Left kidney (tissue), 1 donor: ENCODE measurements at regions not wholly inside any gene's neighbourhood (a gene's known extent, or its start where the extent isn't known, plus 50 kb on each side); places are given as distances from the start of the nearest gene placed in this dataset.

Source experiments
- DNase-seq: peaks from one replicate; pipeline ENCODE4 v3.0.0-alpha.2; 2013

DNA sequence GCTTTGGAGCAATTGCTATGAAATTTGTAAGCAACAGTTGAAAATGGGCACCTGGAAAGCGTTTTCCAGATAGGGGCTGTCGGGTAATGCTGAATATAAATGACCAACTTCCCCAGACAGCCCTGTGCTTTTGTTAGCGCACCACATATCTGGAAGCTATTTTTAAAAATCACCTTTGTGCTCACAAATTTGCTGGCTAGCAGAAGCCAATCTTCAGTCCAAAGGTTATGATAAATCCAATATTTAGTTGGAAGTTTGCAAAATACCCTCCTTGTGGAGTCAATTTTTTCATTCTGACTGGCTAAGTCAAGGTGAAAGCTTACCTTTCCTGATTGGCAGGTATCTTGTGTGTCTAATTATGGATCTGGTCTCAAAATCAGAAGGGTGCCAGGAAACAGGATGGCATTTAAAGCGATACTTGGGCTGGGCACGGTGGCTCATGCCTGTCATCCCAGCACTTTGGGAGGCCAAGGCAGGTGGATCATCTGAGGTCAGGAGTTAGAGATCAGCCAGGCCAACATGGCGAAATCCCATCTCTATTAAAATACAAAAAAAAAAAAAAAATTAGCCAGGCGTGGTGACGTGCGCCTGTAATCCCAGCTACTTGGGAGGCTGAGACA is 124.1 kb upstream of the AJAP1 start:
- no peak for DNase-seq

DNA sequence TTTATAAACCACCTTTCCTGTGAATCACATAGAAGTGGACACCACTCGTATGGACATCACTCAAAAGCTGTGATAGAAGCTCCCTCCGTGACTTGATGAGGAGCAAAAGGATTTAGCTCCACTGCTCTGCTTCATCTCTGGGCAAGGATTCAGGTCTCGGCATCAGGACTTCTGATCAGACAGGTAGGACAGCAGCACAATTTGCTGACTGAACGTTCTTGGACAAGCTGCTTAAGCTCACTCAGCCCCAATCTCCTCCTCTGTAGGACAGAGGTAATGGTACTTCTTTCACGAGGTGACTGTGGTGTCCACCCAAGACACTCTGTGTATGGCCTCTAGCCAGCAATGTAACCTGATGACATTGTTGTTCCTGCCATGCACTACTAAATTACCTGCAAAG is 122.6 kb upstream of the AJAP1 start:
- no peak for DNase-seq

DNA sequence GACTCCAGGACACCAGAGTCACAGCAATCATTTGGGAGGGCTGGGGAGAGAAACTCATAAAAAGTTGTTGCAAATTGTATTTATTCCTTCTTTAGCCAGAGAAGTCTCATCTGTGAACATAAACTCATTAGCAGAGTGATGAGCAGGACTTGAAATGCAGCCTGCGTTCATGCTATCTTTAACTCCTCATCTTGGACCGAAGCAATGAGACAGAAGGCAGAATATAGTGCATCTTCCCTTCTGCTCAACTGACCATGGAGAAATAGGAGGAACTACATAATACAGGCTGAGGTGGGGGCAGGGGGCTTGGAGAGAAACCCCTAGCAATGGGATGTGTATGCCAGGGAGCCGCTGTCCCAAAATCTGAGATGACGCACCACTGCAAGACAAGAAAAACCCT is 121.8 kb upstream of the AJAP1 start:
- DNase-seq: no peak

DNA sequence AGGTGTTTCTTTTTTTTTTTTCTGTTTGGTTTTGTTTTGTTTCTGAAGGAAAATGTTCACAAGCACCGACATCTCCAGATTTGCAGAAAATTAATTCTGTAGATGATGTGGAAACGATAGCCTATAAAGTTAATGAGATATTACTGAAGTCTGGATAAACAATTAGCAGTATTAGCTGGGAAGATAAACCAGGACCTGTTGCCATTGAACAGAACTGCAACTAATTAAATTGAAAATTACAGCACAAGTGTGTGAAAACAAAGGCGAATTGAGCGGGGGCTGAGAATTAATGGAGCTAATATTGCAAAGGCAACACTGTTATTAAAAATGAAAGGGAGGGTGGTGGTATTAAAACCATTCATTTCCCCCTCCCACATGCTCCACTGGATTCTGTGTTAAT is 107.5 kb upstream of the AJAP1 start:
- DNase-seq: no peak

DNA sequence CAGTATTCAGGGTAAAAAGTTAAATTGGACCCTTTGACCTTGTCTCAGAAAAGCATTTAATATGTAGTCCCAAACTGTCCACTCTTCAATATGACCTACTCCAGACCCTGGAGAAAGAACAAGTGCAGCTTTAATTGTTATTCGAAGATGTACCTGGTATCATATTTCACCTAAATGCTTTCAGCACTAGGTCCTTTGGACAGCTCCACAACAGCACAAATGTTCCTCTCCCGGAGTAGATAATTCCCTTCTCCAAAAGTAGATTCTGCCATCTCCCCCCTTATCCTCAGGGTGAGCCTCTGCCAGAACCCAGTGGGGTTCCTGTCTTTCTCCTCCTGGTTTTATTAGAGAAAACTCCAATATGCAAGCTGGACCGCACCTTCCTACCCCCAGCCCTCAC is 104.5 kb upstream of the AJAP1 start:
- peak; percentile 57 for DNase-seq

DNA sequence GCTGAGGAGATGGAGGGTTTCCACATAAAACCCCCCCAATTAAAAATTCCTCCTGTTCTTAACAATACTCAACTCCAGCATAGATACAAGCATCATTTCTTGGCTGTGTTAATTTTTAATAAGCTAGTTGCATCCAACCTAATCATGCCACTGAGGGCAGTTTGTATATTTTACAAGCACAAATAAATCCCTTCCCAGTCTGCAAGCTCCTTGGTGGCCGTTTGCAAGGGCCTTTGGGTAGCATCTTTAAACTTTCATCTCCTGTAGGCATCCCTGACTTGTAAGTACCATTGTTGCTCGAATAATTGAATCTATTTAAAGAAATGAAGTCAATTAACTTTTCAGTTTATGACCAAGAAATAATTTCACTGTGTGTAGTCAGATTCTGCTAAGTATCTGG is 103.5 kb upstream of the AJAP1 start:
- DNase-seq: no peak

DNA sequence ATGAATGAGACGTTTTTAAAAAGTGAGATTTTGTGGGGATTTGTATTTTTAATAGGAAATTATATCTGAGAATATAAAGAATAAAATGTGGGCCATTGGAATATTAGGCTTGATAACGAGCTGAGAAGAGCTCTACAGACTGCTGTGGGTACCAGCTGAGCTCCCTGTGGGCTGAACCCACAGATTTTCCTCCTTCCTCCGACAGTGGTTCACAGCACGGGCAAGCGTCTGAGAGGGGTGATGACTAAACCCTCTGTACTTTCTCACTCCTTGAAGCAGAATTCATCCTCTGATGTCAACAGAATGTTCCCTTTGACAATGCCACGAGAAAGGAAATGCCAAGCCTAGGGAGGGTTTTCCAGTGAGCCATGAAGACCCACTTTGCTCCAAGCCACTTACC is 102.7 kb upstream of the AJAP1 start:
- no peak for DNase-seq

DNA sequence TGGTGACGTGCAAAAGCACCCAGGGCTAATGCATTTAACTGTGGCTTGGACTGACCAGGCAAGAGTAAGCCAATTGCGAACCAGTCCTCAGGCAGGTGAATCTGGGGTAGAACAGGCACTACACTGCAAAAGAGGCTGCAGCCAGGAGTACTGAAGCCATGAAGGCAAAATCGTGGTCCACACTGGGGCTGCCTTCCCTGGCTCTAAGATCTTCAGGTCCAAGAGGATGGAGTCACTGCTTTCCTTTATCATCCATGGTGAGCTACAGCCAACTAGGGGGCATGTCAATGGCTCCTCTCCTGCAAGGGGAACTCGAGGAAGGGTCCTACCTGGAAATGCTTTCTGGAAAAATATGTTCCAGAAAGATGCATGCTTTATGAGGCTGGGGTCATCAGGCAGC is 100.6 kb upstream of the AJAP1 start:
- DNase-seq: no peak

DNA sequence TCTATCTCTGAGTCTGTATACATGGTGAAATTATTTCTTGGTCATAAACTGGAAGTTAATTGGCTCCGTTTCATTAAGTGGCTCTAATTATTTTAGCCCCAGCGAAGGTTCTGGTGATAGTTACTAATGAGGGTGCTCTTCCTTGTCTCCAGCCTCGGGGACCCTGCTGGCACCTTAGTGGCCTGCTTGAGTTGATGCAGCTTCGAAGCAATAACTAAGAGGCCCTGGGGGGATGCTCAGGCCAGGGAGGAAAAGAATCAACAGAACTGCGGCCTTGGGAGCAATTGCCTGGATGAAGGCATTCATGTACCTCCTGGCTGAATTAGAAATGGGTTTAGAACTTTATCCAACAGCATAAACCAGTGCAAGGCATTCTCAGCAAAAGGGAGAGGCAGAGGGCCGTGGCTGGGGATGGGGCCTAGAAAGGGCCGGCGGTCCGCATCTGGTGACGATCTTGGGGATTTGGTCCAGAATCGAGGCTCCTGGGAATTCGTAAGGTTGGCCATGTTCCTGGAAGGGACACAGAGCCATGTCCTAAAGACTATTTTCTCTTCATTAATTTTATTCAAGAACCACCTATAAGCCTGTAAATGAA is 100.0 kb upstream of the AJAP1 start:
- DNase-seq: no peak

DNA sequence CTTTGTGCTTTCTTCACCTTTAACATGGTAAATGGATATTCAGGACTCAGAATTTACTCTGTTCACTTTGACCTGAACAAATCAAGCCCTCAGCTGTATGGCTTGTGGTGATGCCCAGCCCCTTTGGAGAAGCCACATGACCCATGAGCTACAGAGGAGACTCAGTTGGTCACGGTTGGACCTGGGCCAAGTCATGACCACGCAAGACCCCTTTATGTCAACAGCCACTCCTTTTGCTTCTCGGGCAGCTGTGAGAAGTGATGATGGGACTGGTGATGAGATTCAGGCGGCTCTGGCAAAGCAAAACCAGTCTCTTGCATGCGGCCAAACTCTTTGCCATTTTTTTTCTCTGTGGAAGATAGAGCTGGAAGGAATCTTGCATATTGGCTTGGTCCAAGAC is 96.5 kb upstream of the AJAP1 start:
- no peak for DNase-seq

DNA sequence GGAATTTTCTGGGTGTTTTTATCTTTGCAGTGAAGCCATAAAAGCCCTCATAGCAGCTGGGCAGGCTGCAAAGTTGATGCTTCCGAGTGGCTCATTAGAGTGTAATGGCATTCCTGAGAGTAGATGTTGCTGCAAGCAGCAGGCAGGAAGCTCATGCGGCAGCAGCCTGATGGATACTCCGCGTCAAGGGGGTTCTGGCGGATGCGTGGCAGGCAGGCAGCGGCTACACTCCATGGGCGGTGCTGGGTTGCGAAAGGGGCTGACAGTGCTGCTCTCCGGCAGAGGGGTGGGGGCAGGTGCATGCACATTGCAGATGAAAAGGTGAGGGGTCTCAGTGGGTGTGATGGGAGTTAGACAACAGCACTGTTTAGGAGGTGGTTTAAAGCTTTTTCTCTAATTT is 93.2 kb upstream of the AJAP1 start:
- DNase-seq: no peak

DNA sequence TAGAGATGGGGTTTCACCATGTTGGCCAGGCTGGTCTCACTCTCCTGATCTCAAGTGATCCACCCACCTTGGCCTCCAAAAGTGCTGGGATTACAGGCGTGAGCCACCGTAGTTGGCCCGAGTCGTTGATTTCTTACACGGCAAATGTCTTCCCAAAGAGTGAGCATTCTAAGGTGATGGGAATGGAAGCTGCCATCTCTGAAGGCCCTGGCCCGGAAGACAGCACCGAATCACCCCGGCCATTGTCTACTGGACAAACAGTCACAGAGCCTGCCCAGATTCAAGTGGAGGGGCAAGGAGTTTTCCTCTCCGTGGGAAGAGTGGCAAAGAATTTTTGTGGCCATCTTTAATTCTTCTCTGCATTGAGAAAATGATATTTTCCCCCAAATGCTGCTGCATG is 92.1 kb upstream of the AJAP1 start:
- DNase-seq: no peak

DNA sequence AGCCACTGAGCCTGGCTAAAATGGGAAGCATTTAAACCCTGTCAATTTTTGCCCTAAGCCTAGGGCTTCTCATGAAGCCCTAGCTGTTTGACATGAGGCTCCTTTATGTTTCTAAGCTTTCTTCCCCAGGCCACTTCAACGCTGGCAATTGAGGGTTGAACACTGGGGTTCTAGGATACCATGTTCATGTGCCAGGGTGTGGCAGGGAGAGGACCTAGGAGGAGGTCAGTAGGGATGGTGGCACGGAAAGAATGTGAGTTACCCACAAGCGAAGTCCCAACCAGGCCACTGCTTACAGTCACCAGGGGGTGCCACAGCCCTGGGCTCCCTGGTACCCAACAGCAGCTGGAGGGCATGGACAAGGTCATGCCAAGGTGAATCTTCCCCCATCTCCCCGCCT is 90.8 kb upstream of the AJAP1 start:
- no peak for DNase-seq

DNA sequence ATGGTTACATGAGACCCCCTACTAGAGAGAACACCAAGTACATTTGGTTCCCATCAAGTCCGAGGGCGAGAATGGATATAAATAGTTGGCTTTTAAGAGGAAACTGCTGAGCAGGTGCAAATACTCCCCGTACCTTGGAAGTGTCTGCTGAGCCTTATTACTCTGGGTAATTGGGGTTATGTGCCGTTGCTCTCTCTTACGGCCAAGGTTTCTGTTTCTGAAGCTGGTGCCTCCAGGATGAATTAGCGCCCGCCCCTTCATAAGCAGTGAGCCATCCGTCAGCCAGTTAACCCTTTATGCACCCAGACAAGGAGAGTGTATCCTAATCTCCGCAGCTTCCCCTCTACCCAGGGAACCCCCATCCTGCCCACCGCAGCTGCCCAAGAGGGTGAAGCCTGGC is 90.4 kb upstream of the AJAP1 start:
- peak; percentile 22 for DNase-seq

DNA sequence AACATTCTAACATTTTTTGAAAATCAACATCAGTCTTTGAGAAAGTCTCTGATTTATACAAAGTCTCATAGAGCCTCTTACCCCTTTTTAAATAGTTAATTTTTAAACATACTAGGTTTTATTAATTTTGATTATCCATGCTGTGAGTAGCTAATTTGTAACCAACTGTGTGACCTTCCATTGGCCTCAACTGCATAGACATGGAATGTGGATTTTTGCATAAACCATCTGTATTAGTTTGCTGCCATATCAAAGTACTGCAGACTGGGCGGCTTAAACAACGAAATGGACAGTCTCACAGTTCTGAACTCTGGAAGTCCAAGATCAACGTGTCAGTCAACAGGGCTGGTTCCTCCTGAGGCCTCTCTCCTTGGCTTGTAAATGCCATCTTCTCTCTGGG is 89.2 kb upstream of the AJAP1 start:
- no peak for DNase-seq

DNA sequence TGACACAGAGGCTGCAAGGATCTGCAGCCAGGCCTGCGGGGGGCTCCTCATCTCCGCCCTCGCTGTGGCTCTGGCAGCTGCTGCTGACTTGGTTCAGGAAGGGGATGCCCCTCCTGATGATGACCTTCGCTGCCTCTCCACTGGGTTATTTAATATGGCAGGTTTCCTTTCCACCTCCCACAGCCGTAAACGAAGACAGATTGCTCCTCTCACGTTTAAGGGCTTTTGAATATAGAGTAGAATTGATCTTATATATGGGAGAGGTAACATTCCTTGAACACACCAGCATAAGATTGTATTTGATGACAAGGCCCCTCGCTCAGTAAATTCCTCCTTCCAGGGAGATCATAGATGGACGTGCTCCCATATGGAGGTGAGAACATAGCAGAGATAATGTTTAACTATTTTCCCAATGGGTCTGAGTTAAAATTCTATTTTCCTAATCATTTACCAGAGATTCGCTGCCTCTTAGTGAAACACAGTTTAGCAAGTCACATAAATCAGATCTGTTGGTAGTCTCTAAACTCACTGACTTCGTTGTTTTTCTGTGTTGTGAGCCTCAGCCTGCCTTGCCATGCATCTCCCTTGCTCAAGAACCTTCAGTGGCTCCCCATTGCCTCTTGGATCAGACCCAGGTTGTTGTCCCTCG is 88.5 kb upstream of the AJAP1 start:
- DNase-seq: no peak

DNA sequence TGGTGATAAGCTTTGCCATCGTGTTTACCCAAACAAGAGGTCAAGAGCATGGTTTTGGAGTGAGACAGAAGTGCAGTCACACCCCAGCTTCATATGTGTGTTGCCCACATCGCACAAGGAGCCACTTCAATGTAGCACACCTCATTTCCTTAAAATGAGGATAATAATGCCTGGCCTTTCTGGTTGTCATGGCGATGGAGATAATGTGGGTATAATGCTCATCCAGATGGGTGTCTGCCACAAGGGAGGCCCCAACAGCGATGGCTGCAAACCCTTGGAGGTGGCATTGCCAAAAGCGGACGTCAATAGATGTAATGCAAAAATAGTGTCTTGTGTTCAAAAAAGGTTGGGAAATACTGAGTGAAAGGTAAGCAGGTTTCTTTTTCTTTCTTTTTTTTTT is 83.1 kb upstream of the AJAP1 start:
- no peak for DNase-seq

DNA sequence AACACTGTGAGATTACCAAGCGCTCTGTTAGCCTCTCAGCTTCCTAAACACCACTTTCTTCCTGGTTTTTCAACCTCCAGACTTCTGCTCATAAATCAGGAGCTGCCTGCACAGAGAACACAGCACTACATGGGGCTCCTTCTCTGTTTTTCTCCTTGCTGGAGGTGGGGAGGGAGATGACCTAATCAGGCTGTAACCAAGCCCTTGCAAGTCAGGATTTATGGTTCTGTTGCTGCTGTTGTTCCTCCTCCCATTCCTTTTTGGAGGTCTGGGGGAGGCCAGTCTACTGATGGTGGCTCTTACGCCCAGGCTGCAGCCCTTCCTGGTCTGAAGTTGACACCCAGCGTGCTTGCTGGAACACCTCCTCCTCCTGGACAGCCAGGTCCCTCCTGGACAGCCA is 80.9 kb upstream of the AJAP1 start:
- peak; percentile 58 for DNase-seq

DNA sequence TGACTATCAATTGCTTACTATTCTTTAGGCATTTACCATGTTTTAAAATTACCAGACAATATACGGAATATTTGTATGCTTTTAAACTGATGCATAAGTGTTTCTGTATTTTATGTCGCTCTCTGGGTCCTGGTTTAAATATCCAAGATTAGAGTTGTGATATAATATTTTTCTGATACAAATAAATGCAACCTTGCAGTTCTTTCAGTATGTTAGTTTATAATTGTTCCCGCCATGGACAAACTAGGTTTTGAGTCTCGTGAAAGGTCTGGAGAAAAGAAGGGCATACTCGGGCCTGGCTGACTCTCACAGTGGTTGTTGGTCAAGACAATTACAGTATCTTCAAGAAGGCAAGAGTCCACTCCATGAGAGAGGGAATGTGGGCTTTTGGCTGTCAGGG is 72.6 kb upstream of the AJAP1 start:
- DNase-seq: no peak

DNA sequence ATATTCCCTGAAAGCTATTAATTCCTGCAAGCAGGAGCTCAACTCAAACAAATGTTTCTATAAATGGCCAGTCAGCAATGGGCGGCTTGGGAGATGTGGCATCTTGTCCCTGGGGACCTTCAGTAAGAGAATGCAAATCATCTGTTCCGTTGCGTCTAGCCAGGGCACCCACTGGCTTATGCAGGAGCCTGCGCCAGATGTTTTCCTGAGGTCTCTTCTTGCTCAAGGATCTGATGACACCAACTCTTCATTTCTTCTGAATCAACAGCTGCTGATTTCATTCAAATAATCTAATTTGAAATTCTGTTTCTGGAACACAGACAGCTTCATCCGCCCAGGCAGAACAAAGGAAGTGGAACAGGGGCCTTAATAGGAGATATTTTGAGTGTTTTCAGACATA is 70.0 kb upstream of the AJAP1 start:
- DNase-seq: no peak

DNA sequence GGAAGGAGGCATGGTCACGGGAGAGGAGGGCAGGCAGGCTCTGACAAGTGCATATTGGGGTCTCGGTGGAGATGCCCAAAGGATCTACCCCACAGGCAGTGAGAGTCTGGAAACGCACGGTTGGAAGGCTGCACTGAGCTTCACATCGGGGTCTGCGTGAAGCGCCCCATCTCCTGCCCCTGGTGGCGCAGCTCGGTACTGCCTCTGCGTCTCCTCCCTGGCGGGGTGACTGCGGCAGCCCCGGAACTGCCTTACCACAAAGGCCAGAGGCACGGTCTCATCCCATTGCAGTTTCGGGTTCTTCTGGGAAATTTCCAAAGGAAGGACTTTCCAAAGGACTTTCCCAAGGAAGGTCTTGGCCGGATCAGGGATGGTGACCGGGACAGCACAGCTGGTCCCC is 69.2 kb upstream of the AJAP1 start:
- no peak for DNase-seq

DNA sequence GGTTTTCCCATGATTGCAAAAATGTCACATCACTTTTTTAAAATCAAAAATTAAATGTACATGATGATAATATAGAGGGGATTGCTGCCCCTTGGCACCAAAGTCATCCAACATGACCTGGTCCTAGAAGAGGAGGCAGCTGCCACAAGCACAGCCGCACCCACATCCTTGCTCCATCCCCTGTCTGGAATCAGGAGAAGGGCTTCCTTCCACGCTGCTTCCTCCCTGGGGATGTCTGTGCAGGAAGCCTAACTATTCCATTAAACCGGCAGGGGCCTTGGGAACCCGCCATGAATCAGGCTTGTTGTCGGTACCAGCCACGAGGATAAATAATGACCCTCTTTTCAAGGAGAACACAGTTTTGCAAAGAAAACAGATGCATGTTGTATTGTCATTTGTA is 68.7 kb upstream of the AJAP1 start:
- no peak for DNase-seq

DNA sequence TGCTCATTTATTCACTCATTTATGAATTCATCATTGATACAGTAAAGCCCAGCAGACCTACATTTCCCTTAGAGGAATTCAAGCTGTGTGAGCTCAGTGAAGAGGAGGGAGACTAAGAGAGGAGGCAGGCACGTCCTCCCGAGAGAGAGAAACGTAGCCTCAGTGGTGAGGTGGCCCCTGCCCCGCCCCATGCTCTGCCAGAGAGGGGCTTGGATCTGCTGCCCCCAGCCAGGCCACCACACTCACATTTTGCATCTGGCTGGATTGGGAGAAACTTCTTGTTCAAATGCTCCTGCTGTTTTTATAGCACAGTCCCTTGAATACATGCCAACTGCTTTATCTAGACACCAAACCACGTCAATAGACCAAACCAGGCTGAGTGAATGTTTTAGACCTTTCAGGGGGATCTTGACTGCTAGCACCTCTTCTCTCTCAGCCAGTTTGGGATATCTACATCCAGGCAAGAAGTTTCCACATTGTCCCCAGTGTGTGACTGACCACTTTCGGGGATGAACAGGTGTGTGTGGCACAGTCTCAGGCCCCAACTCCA is 67.7 kb upstream of the AJAP1 start:
- DNase-seq: no peak

DNA sequence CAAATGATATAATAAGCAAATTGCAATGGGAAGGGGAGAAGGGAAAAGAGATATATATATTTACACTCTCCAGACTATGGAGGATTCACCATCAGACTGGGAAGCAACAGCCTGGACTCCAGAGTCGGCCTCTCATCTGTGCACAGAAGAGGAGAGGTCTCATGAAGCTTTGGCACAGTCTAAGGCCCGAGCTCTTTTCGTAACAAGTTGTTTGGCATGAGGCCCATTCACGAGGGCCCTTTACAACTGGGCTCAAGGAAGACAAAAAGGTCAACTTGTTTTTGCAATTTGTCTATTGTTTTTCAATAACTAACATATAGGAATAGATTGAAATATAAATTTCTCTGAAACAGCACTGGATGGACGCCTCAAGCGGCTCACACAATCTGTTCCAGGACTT is 66.7 kb upstream of the AJAP1 start:
- DNase-seq: no peak
